NK-92 treated with Interleukin-12 subunit alpha and Interleukin-12 subunit beta, amount 100 ng/mL, for 24 hours (cell line): ENCODE measurements at regions not wholly inside any gene's neighbourhood (a gene's known extent, or its start where the extent isn't known, plus 50 kb on each side); places are given as distances from the start of the nearest gene placed in this dataset.
"Not testable (repeated sequence)": the region's sequence is repeated elsewhere in the genome, so short reads cannot be mapped to it uniquely, and the experiment has no call there.

Experiments
- DNase-seq: peaks from one replicate; lab custom pipeline; 2025; lab: John Stamatoyannopoulos, UW

GRCh38 chr15:20002560-20002959 lies 539.0 kb downstream of the GOLGA6L6 start:
- DNase-seq, result not testable (repeated sequence)

GRCh38 chr15:19996574-19997194 lies 544.9 kb downstream of the GOLGA6L6 start:
- DNase-seq, result not testable (repeated sequence)

GRCh38 chr15:19995296-19995695 lies 546.3 kb downstream of the GOLGA6L6 start:
- DNase-seq, result not testable (repeated sequence)

- no peak for DNase-seq
These were observed 549.2 kb downstream of the GOLGA6L6 start for GRCh38 chr15:19992428-19992827.

- no peak for DNase-seq
These were observed 553.4 kb downstream of the GOLGA6L6 start for GRCh38 chr15:19988094-19988660.

- DNase-seq, result no peak
These were observed 554.1 kb downstream of the GOLGA6L6 start for GRCh38 chr15:19987389-19988048.

GRCh38 chr15:19984101-19984500 lies 557.5 kb downstream of the GOLGA6L6 start:
- DNase-seq, result no peak

- no peak for DNase-seq
These were observed 566.6 kb downstream of the GOLGA6L6 start for GRCh38 chr15:19974998-19975397.

- DNase-seq, result peak; percentile 6
These were observed 567.9 kb downstream of the GOLGA6L6 start for GRCh38 chr15:19973718-19974117.

GRCh38 chr15:19972582-19972981 lies 569.0 kb downstream of the GOLGA6L6 start:
- DNase-seq, result peak; percentile 5

- DNase-seq, result not testable (repeated sequence)
These were observed 576.0 kb downstream of the GOLGA6L6 start for GRCh38 chr15:19965574-19965973.

- DNase-seq, result not testable (repeated sequence)
These were observed 577.1 kb downstream of the GOLGA6L6 start for GRCh38 chr15:19964480-19964879.

- DNase-seq, result no peak
These were observed 585.3 kb downstream of the GOLGA6L6 start for GRCh38 chr15:19956124-19956796.

GRCh38 chr15:19944261-19944888 lies 597.2 kb downstream of the GOLGA6L6 start:
- no peak for DNase-seq

- no peak for DNase-seq
These were observed 598.1 kb downstream of the GOLGA6L6 start for GRCh38 chr15:19943515-19943914.

GRCh38 chr15:19903281-19903680 lies 638.3 kb downstream of the GOLGA6L6 start:
- DNase-seq, result not testable (repeated sequence)

- DNase-seq, result not testable (repeated sequence)
These were observed 639.2 kb downstream of the GOLGA6L6 start for GRCh38 chr15:19902388-19902787.

GRCh38 chr15:19901414-19901813 lies 640.2 kb downstream of the GOLGA6L6 start:
- not testable (repeated sequence) for DNase-seq

GRCh38 chr15:19899021-19899824 lies 642.4 kb downstream of the GOLGA6L6 start:
- DNase-seq, result no peak

- not testable (repeated sequence) for DNase-seq
These were observed 652.8 kb downstream of the GOLGA6L6 start for GRCh38 chr15:19888811-19889210.

GRCh38 chr15:19844061-19844460 lies 697.5 kb downstream of the GOLGA6L6 start:
- not testable (repeated sequence) for DNase-seq
